ENCODE measurements at regions not wholly inside any gene's neighbourhood (a gene's known extent, or its start where the extent isn't known, plus 50 kb on each side); places are given as distances from the start of the nearest gene placed in this dataset.
"Not testable (repeated sequence)": the region's sequence is repeated elsewhere in the genome, so short reads cannot be mapped to it uniquely, and the experiment has no call there.

DNA sequence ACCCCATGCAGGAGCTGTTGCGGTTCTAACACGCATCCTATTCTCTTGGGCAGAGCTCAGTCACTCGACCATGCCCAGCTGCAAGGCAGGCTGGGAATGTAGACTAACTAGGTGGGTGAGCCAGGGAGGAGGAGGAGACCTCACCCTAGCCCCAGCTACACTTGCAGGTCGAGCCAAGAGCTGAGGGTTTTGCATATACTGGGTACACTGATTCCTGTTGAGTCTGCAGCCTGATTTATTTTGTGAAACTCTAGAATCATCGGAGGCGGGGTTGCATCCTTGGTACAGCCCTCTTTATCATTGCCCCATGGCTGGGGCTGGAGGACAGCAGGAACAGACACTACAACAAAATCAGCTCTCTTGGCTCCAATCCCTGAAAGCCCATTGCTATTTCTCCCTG lies 93.8 kb upstream of the DPP6 start:
- TF ChIP-seq, protein P1, sequence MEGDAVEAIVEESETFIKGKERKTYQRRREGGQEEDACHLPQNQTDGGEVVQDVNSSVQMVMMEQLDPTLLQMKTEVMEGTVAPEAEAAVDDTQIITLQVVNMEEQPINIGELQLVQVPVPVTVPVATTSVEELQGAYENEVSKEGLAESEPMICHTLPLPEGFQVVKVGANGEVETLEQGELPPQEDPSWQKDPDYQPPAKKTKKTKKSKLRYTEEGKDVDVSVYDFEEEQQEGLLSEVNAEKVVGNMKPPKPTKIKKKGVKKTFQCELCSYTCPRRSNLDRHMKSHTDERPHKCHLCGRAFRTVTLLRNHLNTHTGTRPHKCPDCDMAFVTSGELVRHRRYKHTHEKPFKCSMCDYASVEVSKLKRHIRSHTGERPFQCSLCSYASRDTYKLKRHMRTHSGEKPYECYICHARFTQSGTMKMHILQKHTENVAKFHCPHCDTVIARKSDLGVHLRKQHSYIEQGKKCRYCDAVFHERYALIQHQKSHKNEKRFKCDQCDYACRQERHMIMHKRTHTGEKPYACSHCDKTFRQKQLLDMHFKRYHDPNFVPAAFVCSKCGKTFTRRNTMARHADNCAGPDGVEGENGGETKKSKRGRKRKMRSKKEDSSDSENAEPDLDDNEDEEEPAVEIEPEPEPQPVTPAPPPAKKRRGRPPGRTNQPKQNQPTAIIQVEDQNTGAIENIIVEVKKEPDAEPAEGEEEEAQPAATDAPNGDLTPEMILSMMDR (IDR thresholded peaks at IDR 0.05), result not testable (repeated sequence)
- not testable (repeated sequence) for TF ChIP-seq HMGXB4 (CRISPR knock-in tag; IDR thresholded peaks at IDR 0.05); MAX (CRISPR knock-in tag; IDR thresholded peaks at IDR 0.05); ZNF423 (CRISPR knock-in tag; IDR thresholded peaks at IDR 0.05); TEAD4 (CRISPR knock-in tag; IDR thresholded peaks at IDR 0.05); ATF1 (CRISPR knock-in tag; IDR thresholded peaks at IDR 0.05); ZBTB21 (CRISPR knock-in tag; IDR thresholded peaks at IDR 0.05; ENCODE audit: borderline replicate concordance); AR (CRISPR knock-in tag; IDR thresholded peaks at IDR 0.05); ATF2 (CRISPR knock-in tag; IDR thresholded peaks at IDR 0.05; ENCODE audit: borderline replicate concordance, low read depth); SP1 (CRISPR knock-in tag; conservative IDR thresholded peaks at IDR 0.05); ESRRA (CRISPR knock-in tag; IDR thresholded peaks at IDR 0.05; ENCODE audit: borderline replicate concordance)
- TF ChIP-seq, protein P2, sequence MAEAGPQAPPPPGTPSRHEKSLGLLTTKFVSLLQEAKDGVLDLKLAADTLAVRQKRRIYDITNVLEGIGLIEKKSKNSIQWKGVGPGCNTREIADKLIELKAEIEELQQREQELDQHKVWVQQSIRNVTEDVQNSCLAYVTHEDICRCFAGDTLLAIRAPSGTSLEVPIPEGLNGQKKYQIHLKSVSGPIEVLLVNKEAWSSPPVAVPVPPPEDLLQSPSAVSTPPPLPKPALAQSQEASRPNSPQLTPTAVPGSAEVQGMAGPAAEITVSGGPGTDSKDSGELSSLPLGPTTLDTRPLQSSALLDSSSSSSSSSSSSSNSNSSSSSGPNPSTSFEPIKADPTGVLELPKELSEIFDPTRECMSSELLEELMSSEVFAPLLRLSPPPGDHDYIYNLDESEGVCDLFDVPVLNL (CRISPR knock-in tag; IDR thresholded peaks at IDR 0.05; ENCODE audit: borderline replicate concordance, low read depth), result not testable (repeated sequence)
- TF ChIP-seq, protein P3, sequence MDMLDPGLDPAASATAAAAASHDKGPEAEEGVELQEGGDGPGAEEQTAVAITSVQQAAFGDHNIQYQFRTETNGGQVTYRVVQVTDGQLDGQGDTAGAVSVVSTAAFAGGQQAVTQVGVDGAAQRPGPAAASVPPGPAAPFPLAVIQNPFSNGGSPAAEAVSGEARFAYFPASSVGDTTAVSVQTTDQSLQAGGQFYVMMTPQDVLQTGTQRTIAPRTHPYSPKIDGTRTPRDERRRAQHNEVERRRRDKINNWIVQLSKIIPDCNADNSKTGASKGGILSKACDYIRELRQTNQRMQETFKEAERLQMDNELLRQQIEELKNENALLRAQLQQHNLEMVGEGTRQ (CRISPR knock-in tag; IDR thresholded peaks at IDR 0.05), result not testable (repeated sequence)
- TF ChIP-seq, protein P4, sequence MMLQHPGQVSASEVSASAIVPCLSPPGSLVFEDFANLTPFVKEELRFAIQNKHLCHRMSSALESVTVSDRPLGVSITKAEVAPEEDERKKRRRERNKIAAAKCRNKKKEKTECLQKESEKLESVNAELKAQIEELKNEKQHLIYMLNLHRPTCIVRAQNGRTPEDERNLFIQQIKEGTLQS (CRISPR knock-in tag; conservative IDR thresholded peaks at IDR 0.05), result not testable (repeated sequence)

Measured in WTC11 (cell line).